GM21515 (cell line): ENCODE measurements at regions not wholly inside any gene's neighbourhood (a gene's known extent, or its start where the extent isn't known, plus 50 kb on each side); places are given as distances from the start of the nearest gene placed in this dataset.

Experiments
- ATAC-seq: cut with Tn5 transposase; IDR thresholded peaks from one replicate; pipeline ENCODE4 v1.9.1; 2021; ENCODE audit not compliant: unreplicated experiment

DNA sequence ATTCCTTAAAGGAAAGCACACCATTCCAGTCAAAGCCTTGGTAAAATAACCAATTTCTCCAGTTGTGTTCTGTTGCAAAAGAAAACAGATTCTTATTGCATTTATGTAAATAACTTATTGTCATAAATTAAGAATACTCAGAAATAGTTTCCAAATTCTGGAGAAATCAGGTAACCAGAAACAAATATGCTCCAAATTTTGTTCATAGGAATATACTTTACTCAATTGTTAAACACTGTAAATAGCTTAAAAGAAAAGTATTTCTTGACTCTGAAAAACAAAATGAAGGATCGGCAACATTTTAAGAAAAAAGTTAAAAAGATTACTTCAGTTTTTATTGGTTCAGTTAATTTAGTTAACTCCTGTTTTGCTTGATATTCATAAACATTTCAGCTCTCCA lies 67.1 kb upstream of the PIK3CG start:
- ATAC-seq = no peak

DNA sequence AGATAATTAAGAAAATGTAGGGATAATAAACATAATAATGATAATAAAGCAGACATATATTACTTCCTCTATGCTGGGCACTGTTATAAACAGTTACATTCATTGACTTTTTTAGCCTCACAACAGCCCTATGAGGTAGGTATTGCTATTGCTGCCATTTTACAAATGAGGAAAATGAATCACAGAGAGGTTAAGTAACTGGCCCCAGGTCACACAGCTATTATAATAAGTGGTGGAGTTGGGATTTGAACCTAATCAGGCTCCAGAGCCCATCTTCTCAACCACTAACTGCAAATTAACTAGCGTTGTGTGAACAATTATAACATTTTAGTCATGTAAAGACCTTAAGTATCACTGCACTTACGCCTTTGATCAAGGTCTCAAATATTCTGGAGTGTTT lies 62.5 kb upstream of the PIK3CG start:
- no peak for ATAC-seq

DNA sequence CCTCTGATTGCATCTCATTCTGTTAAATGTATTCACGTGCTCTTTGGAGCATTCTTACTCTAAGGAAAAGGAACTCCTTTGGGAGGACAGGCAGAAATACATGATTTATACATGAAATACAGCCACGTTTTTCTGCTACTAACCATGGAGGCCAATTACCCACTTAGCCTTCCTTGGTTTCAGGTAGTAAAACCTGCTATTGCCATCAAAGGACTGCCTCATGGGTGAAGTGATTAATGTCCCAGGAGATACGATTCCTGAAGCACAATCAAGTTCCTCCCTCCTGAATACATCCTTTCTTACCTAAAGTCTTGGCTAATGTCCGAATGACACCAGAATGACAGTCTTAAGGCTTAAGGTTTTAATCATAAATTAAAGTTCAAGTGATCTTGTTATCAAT lies 58.5 kb upstream of the PIK3CG start:
- no peak for ATAC-seq

DNA sequence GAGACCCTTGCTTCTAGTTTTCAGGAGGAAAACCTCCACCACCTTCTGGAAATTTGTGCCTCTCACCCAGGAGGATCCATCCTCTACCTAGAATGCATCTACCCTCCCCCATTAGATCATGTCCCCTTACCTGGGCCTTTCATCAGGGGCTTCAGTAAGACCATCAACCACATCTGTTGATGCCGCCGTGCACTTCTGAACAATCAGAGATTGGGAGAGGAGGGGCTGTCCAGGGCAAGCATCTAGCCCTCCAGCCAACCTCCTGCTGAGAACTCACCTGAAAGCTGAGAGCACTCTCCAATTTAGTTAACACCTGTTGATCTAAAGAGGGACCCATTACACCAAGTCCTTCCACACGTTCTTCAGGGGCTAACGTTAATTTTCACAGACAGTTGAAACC lies 57.6 kb upstream of the PIK3CG start:
- no peak for ATAC-seq

DNA sequence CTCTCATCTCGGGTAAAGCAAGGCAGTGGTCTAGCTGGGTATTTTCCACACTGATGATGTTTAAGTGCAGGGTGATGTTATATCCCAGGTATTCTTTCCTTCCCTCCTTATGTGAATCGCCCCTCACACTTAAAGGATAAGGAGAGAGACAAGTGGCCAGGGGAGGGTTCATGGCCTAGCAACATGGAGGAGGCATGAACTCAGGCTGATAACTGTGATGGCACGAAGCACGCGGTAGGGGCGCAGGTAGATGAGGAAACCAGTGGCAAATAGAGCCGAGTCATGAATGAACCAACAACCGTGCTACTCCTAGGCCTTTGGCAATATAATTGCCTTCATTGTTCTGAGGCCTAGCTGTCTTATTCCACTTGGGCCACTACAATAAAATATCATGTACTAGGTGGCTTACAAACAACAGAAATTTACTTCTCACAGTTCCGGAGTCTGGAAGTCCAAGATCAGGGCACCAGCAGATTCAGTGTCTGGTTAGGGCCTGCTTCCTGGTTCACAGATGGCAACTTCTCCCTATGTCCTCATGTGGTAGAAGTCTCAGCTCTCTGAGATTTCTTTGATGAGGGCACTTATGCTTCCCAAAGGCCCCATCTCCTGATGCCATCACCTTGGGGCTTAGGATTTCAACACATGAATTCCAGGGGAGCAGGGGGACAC lies 56.0 kb upstream of the PIK3CG start:
- no peak for ATAC-seq

DNA sequence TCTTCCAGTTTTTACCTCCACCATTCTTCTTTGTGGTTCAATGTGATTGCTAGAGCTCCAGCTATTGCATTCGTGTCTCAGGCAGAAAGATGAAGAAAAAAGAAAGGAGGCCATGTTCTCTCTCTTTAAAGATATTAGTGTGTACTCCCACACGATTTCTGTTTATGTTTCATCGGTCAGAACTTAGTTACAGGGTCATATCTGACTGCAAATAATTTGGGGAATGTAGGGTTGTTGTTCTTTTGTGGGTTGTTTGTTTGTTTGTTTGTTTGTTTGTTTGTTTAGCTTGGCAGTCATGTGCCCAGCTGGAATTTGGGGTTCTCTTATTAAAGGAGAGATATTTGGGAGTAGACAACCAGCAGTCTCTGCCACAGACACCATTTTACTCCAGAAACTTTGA lies 53.6 kb upstream of the PIK3CG start:
- ATAC-seq = no peak

DNA sequence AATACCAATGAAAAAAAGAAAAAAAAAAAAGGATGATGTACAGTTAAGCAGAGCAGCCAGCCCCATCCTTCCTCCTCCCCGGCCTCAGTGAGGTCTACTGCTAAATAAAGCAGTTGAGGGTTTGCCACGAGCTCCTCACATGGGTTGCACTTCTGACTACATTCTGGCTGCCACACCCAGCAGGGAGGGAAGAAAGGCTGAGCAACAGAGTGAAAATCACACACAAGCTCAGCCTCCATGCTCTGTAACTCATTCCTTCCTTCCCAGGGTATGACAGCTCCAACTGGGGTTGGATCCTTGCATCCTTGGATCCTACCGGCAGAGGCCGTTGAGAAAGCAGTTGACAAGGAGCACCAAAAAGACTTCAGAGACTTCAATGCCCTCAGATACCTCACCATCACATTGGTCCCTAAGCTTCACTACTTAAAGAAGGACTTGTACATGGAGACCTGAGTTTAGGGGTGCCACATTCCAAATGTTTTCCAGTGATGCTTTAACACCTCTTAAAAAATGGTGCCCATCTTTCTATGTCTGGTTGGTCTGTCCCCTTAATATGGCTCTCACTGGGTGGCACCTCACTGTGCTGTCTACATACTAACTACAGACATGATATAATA lies 52.9 kb upstream of the PIK3CG start:
- no peak for ATAC-seq

DNA sequence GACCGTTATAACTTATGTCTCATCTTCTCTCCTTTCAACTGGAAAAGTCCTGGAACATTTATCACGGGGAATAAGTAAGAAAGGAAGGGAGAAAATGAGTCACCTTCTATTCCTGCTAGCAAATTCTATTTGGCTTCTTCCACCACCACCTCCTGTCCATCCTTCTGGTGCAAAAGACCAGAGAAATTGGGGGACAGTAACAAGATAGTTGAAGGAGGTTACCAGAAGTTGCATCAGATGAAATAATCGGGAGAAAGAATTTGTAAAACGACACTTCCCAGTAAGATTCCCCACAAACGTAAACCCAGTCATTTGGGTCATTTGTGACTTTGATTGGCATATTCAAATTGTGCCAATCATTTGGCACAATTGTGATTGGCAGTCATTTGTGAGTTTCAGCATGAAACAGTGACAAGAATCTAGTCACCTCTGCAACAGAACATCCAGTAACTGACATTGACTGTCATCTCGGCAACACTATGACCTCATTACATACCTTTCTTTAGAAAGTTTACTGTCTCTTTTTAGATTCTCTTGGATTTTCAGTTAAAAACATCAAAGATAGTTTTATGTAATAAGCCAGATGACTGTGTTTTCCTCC lies 51.3 kb upstream of the PIK3CG start:
- no peak for ATAC-seq

DNA sequence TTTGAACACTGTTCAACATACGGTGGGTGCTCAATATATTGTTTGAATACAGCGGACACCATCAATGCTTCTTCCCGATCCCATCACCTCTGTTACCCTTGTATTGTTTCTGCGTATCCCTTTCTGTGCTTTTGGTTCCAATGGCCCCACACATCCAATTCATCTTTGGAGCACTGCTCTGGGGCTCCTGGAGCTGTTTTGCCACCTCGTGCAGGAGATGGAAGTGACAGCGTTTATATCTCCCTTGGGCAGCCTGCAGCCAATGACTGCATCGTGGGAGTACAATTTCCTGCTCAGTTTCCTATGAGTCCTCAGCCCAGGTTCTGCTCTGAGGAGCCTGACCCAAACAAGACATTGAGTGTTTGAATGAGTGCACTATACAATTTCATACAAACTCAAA lies 50.2 kb upstream of the PIK3CG start:
- no peak for ATAC-seq
